Panc1 (cell line): ENCODE measurements at regions not wholly inside any gene's neighbourhood (a gene's known extent, or its start where the extent isn't known, plus 50 kb on each side); places are given as distances from the start of the nearest gene placed in this dataset.

ENCODE experiments used
- ATAC-seq: fragments of 200-7000 bp; cut with Tn5 transposase; 2 replicates; pipeline ENCODE4 v1.9.1; 2020; ENCODE audit warnings: mild to moderate bottlenecking, moderate library complexity
- BruUV-seq: library from RNA; stranded (reverse); fragments of 400-500 nt; replicated peaks from 2 replicates; lab custom pipeline; 2021; lab: Mats Ljungman, UMichigan
- CTCF ChIA-PET: fragments of 300-600 bp; sonication (Branson Sonifier 250); formaldehyde crosslinking; loops from one replicate; lab custom pipeline; 2022; ENCODE audit warnings: antibody characterized with exemption; lab: Charles Lee
- POLR2A ChIA-PET: fragments of 300-600 bp; sonication (Branson Sonifier 250); formaldehyde crosslinking; loops from one replicate; lab custom pipeline; 2022; ENCODE audit warnings: antibody characterized with exemption; lab: Charles Lee
- DNase-seq: peaks from one replicate; pipeline ENCODE4 v3.0.0-alpha.2; 2010; ENCODE audit warnings: low read depth, low spot score
- H3K27ac ChIP-seq: 2 replicates; pipeline ENCODE4 v1.5.1; 2011; ENCODE audit warnings: mild to moderate bottlenecking, low read length, inconsistent platforms
- H3K27me3 ChIP-seq: fragments of 200-500 bp; sonication (Bioruptor generic); 2 replicates; pipeline ENCODE4 v1.6.0; 2014; ENCODE audit warnings: low read length, inconsistent platforms; ENCODE audit not compliant: control insufficient read depth, insufficient read depth
- H3K36me3 ChIP-seq: fragments of 200-500 bp; sonication (Bioruptor generic); 2 replicates; pipeline ENCODE4 v1.5.1; 2014; ENCODE audit warnings: inconsistent platforms, mild to moderate bottlenecking, low read length, moderate library complexity; ENCODE audit not compliant: control insufficient read depth, insufficient read depth
- H3K4me1 ChIP-seq: 2 replicates; pipeline ENCODE4 v1.5.1; 2011; ENCODE audit warnings: inconsistent platforms, mild to moderate bottlenecking, low read length, moderate library complexity; ENCODE audit not compliant: control insufficient read depth, insufficient read depth
- H3K4me3 ChIP-seq, 2 experiments: 2 replicates each; pipeline ENCODE4 v1.5.1; 2011 to 2012; ENCODE audit warnings: low read depth in 2 of 2, low read length in 2 of 2, mild to moderate bottlenecking in 2 of 2, inconsistent platforms in 1 of 2, moderate library complexity in 1 of 2
- H3K9me3 ChIP-seq: fragments of 200-500 bp; sonication (Bioruptor generic); 2 replicates; pipeline ENCODE4 v1.5.1; 2014; ENCODE audit warnings: low read depth, mild to moderate bottlenecking, inconsistent platforms, low read length, moderate library complexity; ENCODE audit not compliant: control insufficient read depth, insufficient read depth
- CTCF ChIP-seq: fragments of 450-650 bp; IDR thresholded peaks from 2 replicates; pipeline ENCODE4 v1.5.1; 2017; ENCODE audit warnings: mild to moderate bottlenecking
- POLR2AphosphoS5 ChIP-seq: IDR thresholded peaks from 2 replicates; pipeline ENCODE4 v1.6.1; 2012; ENCODE audit warnings: mild to moderate bottlenecking, low read depth, low read length, moderate library complexity
- SIN3A ChIP-seq: IDR thresholded peaks from 2 replicates; pipeline ENCODE4 v1.6.1; 2012; ENCODE audit warnings: low read depth, mild to moderate bottlenecking, low read length, moderate library complexity, borderline replicate concordance; ENCODE audit not compliant: insufficient read depth
- TCF7L2 ChIP-seq: IDR thresholded peaks from 2 replicates; pipeline ENCODE4 v1.6.1; 2011; ENCODE audit warnings: mild to moderate bottlenecking, low read depth, low read length, inconsistent platforms
- in situ Hi-C: cut with HindIII; loops from 2 replicates; pipeline ENCODE4 v1.10.0; 2016; ENCODE audit warnings: low sequenced_read_pairs, low pct_unique_long_range_greater_than_20kb
- intact Hi-C: fragments of 100-400 bp; cut with micrococcal nuclease; formaldehyde crosslinking; loops from one replicate; pipeline ENCODE4 v1.10.0; 2022; ENCODE audit not compliant: unreplicated experiment
- TF ChIP-seq, protein P1 (sequence below), 2 experiments: IDR thresholded peaks; 2 replicates each; pipeline ENCODE4 v1.6.1; 2011 to 2012; ENCODE audit warnings: low read depth in 2 of 2, control low read depth in 1 of 2, low read length in 1 of 2, mild to moderate bottlenecking in 1 of 2, moderate library complexity in 1 of 2; ENCODE audit not compliant: insufficient read depth in 1 of 2

DNA sequence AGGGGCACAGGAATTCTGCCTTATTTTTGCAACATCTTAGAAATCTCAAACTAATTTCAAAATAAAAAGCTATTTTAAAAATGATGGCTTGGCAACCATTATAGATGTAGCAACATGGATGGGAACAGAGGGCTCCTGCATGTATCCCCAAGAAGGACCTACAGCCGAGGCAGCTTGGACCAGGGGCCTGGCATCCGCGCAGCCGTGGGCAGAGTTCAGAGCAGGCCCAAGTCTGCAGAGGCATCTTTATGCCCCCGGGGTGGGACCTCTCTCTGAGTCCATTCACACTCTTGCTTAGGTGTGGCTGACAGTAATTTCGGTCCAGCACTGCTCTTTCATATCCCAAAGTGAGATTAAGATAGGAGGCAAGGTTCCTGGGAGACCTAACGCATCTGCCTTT is 425.8 kb upstream of the MYT1L start:
- Histone ChIP-seq H3K27ac (no peak overlapping the region), H3K4me3 (no peak overlapping the region), H3K36me3 (no peaks in the 10 kb centered on the region), H3K4me1 (no peaks in the 10 kb centered on the region), H3K9me3 (no peaks in the 10 kb centered on the region), H3K27me3 (no peaks in the 10 kb centered on the region; the same call in none of the 2 replicates)
- DNase-seq: no peak
- POLR2A ChIA-PET: no interaction called here
- in situ Hi-C loops (no loop called here), intact Hi-C loops (no loop called here)
- no peak for TF ChIP-seq TCF7L2
- TF ChIP-seq SIN3A: no peak
- no peak for TF ChIP-seq CTCF
- no peak for TF ChIP-seq POLR2AphosphoS5
- TF ChIP-seq, protein P1, sequence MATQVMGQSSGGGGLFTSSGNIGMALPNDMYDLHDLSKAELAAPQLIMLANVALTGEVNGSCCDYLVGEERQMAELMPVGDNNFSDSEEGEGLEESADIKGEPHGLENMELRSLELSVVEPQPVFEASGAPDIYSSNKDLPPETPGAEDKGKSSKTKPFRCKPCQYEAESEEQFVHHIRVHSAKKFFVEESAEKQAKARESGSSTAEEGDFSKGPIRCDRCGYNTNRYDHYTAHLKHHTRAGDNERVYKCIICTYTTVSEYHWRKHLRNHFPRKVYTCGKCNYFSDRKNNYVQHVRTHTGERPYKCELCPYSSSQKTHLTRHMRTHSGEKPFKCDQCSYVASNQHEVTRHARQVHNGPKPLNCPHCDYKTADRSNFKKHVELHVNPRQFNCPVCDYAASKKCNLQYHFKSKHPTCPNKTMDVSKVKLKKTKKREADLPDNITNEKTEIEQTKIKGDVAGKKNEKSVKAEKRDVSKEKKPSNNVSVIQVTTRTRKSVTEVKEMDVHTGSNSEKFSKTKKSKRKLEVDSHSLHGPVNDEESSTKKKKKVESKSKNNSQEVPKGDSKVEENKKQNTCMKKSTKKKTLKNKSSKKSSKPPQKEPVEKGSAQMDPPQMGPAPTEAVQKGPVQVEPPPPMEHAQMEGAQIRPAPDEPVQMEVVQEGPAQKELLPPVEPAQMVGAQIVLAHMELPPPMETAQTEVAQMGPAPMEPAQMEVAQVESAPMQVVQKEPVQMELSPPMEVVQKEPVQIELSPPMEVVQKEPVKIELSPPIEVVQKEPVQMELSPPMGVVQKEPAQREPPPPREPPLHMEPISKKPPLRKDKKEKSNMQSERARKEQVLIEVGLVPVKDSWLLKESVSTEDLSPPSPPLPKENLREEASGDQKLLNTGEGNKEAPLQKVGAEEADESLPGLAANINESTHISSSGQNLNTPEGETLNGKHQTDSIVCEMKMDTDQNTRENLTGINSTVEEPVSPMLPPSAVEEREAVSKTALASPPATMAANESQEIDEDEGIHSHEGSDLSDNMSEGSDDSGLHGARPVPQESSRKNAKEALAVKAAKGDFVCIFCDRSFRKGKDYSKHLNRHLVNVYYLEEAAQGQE (IDR thresholded peaks at IDR 0.05; ENCODE audit: insufficient read depth in 1 of 2, low read depth in 2 of 2, low read length in 1 of 2): no peak
- CTCF ChIA-PET: no interaction called here
- no peak for ATAC-seq
- no TSS peak for BruUV-seq

GRCh38 chr2:2755990-2756389 is 424.9 kb upstream of the MYT1L start:
- no peak for ATAC-seq
- in situ Hi-C loops: no loop called here
- CTCF ChIA-PET: no interaction called here
- H3K4me1 ChIP-seq: no peaks in the 10 kb centered on the region
- no TSS peak for BruUV-seq
- no peak overlapping the region for H3K27ac ChIP-seq
- TF ChIP-seq POLR2AphosphoS5 (no peak), TCF7L2 (no peak), CTCF (no peak), SIN3A (no peak)
- TF ChIP-seq, protein P1 (IDR thresholded peaks at IDR 0.05; ENCODE audit: insufficient read depth in 1 of 2, low read depth in 2 of 2, low read length in 1 of 2): no peak
- H3K27me3 ChIP-seq: no peaks in the 10 kb centered on the region; the same call in none of the 2 replicates
- no peak overlapping the region for H3K4me3 ChIP-seq
- intact Hi-C loops: no loop called here
- no peaks in the 10 kb centered on the region for H3K9me3 ChIP-seq
- POLR2A ChIA-PET: no interaction called here
- no peaks in the 10 kb centered on the region for H3K36me3 ChIP-seq
- no peak for DNase-seq
